HG03460 (cell line): ENCODE measurements at regions not wholly inside any gene's neighbourhood (a gene's known extent, or its start where the extent isn't known, plus 50 kb on each side); places are given as distances from the start of the nearest gene placed in this dataset.
"Not testable (repeated sequence)": the region's sequence is repeated elsewhere in the genome, so short reads cannot be mapped to it uniquely, and the experiment has no call there.

Experiments
- ATAC-seq: cut with Tn5 transposase; IDR thresholded peaks from one replicate; pipeline ENCODE4 v1.9.1; 2021; ENCODE audit not compliant: unreplicated experiment

DNA sequence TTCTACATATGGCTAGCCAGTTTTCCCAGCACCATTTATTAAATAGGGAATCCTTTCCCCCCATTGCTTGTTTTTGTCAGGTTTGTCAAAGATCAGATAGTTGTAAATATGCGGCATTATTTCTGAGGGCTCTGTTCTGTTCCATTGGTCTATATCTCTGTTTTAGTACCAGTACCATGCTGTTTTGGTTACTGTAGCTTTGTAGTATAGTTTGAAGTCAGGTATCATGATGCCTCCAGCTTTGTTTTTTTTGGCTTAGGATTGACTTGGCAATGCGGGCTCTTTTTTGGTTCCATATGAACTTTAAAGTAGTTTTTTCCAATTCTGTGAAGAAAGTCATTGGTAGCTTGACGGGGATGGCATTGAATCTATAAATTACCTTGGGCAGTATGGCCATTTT lies 60.0 kb upstream of the GPC3 start:
- ATAC-seq = not testable (repeated sequence)

DNA sequence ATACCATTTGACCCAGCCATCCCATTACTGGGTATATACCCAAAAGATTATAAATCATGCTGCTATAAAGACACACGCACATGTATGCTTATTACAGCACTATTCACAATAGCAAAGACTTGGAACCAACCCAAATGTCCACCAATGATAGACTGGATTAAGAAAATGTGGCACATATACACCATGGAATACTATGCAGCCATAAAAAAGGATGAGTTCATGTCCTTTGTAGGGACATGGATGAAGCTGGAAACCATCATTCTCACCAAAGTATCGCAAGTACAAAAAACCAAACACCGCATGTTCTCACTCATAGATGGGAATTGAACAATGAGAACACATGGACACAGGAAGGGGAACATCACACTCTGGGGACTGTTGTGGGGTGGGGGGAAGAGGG lies 81.7 kb upstream of the GPC3 start:
- not testable (repeated sequence) for ATAC-seq

DNA sequence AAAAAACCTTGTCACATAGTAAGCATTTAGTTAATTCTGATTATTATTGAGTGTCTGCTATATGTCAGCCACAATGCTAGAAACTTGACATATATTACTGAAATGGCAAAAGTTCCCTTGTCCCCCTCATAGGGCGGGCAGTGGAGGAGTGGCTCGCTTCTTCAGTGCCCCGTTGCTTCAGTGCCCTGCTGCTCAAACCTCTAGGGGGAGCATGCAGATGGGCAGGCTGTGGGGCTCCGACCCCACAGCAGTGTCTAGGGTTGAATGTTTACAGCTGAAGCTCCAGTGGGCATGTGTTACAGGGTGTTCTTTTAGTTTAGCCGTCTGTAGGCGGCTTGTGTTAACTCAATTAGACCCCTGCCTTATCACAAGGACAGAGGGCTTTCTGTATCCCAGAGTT lies 86.5 kb upstream of the GPC3 start:
- ATAC-seq = not testable (repeated sequence)

DNA sequence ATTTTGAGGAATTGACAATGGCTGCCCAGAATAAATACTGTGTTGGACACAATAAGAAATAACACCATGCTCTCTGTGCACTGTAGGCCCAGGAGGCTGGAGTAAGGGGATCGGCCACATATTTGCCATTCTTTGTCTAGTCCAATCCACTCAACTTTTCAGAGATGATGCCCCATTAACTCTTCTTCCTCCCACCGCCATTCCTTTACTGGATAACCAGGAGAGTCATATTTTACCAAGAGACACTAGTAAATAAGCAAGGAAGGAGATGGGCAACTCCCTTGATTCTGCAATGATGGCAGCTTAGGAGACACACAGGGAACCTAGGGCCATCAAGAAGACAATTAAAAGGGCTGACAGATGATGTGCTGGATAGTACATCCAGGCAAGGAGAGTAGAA lies 87.9 kb upstream of the GPC3 start:
- ATAC-seq = no peak

DNA sequence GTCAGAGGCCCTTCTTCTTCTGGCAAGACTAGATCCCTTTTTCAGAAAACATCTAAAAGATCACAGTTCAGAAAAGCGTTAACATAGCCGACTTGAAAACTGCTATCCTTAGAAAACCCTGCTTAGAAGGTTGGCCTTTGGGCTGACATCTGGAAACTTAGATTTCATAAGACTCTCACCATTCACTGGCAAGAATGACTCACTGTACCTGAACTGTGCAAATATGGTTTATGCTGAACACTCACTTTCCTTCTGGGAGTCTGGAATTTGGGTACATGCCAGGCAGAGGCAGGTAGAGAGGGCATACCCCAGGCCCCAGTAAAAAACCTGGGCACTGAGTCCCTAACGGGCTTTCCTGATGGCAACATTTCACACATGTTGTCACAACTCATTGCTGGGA lies 88.8 kb upstream of the GPC3 start:
- ATAC-seq = no peak

DNA sequence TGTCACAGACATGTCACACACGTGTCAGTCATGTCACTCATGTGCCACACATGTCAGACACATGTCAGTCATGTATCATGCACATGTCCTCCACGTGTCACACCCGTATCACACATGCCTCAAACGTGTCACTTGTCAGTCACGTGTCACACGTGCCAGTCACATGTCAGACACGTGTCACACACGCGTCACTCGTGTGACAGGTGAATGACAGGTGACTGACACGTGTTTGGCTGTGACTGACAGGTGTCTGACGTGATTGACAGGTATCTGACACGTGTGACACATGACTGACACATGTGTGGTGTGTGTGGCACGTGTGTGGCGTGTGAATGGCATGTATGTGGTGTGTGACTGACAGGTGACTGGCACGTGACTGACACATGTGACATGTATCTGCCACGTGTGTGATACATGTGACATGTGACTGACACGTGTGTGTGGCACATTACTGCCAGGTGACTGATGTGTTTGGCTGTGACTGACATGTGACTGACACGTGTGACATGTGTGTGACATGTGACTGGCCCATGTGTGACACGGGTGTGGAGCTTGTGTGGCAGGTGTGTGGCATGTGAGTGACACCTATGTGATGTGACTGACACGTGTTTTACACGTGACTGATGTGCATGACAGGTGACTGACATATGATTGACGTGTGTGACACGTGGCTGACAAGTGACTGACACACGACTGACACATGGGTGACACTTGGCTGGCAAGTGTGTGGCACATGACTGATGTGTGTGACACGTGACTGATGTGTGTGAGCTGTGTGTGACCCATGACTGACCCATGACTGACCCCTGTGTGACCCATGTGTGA lies 90.7 kb upstream of the GPC3 start:
- no peak for ATAC-seq

DNA sequence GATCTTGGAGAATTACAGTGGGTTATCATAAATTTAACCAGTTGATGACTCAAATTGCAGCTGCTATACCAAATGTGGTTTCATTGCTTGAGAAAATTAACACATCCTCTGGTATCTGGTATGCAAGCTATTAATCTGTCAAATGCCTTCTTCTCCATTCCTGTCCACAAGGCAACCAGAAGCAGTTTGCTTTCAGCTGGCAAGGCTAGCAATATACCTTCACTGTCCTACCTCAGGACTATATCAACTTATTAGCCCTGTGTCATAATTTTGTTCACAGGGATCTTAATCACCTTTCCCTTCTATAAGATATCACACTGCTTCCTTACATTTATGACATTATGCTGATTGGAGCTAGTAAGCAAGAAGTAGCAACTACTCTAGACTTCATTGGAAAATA lies 110.0 kb upstream of the GPC3 start:
- ATAC-seq = no peak

DNA sequence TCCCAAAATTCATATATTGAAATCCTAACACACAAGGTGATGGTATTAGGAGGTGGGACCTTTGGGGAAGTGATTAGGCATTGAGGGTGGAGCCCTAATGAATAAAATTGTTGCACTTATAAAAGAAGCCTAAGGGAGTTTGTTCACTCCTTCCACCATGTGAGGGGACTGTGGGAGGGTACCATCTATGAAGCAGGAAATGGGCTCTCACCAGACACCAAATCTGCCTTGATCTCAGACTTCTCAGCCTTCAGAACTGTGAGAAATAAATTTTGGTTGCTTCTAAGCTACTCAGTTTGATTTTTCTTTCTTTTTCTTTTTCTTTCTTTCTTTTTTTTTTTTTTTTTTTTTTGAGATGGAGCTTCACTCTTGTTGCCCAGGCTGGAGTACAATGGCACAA lies 116.2 kb upstream of the GPC3 start:
- no peak for ATAC-seq

DNA sequence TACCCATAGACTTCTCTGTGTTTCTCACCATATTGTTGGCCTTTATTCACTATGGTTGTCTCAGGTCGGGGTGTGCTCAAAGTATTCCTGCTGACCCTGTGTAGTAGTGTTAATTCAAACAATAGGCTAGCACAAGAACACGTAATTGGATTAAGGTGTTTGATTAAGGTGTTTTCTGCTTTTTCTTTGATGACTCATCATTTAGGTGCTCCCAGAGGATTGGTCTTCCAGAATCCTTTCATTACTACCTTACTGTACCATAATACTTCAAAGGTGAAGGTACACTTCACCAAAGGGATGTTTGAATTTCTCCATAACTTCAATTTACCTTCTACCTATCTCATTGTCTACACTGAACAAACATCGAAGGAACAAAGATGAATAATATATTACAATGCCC lies 121.7 kb upstream of the CCDC160 start:
- ATAC-seq = no peak

DNA sequence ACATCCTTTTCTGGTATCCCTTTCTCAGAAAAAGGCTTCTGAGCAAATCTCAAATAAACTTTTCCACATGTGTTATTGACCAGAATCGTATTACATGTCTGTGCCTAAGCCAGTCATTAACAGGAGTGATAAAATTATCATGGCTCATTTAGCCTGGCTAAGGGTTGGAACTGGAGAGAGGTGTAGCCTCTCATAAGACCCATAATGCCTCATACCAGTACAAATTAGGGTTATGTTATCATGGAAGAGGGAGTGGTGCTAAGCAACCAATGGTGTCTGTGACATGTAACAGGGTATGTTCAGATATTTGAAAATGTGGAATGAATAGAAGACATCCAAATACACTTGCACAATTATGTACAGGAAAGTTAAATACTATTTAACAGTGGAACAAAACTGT lies 99.6 kb upstream of the CCDC160 start:
- ATAC-seq = no peak

DNA sequence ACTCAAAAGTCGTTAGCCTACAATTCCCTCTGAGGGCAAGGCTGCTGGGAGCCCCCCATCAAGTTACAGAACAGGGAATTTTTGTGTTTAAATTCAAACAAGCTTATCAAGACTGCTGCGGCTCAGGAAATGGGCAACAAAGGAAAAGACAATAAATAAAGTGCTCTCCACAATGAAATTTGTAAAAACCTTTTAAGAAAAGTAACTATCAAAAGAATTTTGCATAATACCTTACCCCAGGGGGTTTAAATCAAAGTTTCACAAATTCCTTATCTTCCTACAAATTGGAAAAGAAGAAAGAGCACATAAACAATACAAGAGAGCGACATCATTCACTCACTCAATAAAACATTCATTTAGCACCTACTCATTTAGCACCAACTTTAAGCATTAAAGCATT lies 97.9 kb upstream of the CCDC160 start:
- ATAC-seq = no peak

DNA sequence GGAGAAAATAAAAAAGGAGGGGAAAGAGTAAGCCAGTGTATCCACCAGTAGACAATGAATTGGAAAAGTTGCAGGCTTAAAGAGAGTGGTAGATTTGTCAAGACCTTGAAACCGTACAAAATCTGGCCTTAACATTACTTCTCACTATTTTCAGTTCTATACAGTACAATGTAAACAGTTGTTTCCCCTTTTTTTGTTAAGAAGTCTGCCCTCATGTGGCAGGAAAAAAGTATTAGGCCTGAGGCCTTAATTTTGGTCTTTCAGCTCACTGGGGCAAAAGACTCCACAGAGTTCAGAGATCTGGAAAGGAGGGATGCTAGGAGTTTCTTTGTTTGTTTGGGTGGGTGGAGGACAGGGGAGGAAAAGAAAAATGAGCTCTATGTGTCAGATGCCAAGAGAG lies 92.8 kb upstream of the CCDC160 start:
- peak; percentile 71 for ATAC-seq

DNA sequence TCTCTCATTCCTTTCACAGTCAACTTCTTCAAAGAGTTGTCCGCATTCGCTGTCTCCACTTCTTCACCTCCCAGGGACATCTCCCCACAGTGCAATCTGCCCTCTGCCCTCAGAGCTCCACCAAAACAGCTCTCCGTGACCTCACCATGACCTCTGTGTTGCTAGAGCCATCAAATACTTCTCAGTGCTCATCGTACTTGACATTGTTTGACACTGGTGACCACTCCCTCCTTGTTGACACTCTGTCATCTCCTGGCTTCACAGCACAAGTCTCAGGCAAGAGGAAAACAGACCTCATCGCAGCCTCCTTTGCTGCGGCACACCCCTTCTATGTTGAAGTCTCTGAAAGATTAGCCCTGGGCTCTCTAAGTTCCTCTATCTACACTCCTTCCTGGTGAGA lies 90.5 kb upstream of the CCDC160 start:
- no peak for ATAC-seq

DNA sequence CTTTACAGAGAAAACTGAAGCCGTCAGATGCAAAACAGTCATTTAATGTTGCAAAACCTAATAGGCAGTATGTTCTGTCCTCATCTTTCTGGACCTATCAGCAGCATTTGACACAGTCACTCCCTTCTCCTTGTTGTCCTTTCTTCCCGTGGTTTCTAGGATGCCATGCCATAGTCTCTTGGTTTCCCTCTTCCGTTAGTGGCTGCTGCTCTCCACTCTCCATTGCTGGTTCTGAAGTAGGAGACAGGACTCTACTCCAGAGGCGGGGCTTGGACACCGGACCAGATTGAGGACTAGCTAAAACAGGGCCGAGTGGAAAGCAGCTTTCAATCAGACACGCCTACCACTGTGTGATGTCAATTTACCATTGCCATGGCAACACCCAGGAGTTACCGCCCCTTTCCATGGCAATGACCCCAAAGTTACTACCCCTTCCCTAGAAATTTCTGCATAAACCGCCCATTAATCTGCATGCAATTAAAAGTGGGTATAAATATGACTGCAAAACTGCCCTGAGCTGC lies 88.8 kb upstream of the CCDC160 start:
- ATAC-seq = no peak

DNA sequence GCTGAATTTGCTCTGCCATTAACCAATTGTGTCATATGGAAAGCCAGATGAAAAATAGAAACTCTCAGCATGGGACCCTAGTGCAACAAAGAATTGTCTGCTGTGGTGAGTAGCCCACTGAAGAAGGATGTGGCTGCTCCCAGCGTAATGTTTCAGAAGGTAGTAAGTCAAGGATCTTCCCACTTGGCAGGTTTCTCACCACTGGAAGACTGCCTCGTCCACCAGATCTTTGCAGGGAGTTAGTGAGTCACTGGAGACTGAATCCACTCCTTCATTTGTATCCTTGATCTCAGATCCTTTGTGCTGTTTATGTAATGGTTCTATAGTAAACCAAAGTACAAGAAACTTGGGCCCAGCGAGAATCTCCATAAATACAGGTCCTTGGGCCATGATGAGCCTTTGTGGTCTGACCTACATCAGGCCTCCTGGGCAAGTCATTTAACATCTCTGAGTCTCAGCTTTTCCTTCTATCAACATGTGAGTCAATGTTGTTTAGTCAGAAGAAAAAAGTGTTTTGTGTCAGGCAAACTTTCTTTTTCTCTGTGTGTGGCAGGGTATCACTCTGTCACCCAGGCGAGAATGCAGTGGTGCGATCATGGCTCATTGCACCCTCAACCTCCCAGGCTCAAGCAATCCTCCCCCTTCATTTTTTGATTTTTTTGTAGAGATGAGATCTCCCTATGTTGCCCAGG lies 78.0 kb upstream of the CCDC160 start:
- no peak for ATAC-seq

DNA sequence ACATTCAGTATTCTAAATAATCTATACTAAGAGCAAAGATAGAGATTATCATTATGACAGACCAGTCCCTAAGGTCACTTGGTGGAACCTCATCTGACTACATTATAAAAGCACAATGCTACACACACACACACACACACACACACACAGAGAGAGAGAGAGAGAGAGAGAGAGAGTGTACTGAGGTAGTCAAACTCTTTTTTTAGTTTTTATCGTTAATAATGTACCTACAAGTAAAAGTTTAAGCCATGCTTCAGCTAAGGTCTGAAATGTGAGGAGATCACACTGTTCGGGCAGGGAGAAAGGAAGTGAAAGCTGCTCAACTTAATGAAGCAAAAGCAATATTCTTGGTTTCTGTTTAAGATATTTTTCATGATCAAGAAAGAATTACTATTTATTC lies 75.8 kb upstream of the CCDC160 start:
- ATAC-seq = peak; percentile 93

DNA sequence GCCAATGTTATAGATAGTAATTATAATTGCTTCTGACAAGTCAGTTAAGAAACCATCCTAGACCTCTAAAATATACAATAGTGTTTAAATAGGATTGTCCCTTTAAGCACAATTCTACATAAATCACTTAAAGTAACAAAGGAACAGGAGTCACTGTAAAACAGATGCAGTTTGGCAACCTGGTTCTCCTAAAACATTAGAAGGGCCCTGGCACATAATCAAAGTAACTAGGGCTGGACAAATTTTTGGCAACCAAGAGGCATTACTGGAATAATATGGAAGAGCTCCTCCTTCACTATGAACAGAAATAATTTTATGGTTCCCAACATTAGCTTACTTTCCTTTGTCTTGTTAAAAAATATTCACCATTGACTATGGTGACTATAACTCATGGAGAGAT lies 75.0 kb upstream of the CCDC160 start:
- no peak for ATAC-seq

DNA sequence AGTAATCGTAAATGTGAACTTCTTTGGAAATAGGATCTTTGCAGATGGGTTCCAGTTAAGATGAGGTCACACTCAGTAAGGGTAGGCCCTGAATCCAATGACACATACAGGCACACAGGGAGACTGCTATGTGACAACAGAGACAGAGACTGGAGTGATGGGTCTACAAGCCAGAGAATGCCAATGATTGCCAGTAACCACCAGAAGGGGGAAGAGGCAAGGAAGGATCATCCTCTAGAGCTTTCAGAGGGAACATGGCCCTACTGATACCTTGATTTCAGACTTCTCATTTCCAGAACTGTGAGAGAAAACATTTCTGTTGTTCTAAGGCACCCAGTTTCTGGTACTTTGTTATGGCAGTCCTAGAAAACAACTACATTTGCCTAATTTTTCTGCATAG lies 73.1 kb upstream of the CCDC160 start:
- no peak for ATAC-seq

DNA sequence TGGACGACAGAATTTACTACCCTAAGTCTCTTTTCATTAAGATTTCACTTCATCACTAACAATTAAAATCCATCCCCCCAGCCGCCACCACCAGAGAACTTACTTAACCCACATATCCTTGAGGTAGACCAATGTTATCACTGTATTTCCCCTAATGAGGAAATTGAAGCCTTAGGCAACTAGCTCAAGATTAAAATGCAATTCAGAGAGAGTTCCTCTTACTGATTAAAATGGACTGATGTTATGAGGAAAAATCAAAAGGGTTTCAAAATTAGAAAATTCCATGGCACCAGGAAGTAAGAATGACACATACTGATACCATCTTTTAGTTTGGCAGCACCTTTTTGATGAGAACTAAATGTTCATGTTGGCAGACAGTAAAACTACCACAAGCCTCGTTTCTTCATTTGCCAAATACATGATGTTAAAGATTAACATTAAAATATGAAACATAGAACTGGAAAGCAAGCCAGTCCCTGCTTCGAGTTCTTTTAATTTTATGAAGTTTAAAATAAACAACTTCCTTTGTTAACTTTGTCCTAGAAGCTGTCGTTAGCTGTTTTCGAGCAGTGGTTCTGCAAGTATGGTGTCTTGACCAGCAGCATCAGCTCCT lies 69.3 kb upstream of the CCDC160 start:
- no peak for ATAC-seq

DNA sequence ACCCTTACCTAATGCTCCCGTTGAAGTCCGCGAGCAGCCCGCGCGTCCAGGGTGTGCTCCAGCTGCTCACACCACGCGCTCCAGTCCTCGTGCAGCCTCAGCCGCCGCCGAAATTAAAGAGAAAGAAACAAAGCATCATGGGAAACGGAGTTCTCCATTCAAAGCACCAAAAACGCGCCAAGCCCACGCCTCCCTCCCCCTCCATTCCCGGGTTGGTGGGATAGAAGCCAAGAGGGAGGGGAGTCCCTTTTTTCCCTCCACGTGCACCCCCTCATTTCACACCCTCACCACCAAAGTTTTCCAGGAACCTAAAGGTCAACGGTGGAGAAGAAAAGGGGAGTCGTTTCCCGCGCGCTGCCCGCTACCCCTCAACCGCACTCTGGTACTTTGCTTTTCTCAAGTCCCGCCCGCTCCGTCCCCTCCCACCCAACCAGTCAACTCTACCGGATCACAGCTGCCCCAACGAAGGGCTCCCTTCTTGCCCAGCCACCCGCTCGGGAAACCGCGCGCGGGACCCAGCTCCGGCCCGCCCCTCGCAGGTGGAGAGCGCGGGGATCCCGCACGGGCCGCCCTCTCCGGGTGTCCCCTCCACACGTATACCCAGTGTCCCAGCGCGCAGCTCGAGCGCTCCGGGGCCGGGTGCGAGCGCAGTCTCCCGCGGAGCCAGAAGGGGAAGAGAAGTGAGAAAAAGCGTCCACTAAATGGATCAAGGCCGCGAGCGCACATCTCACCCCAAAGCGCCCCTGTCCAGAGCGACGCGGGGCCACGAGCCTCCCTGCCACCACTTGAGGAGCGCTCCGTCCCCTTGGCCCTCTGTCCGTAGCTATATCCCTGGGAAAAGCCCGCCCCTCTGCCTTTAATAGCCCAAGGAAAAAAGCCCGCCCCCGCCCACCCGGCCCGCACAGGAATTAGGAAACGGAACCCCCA lies 65.1 kb upstream of the CCDC160 start:
- peak; percentile 44 for ATAC-seq
